Urinary bladder (tissue), 3 donors: ENCODE measurements at regions not wholly inside any gene's neighbourhood (a gene's known extent, or its start where the extent isn't known, plus 50 kb on each side); places are given as distances from the start of the nearest gene placed in this dataset.

Experiments used
- DNase-seq: peaks from one replicate; pipeline ENCODE4 v3.0.0-alpha.2; 2015; ENCODE audit errors: extremely low spot score
- H3K27ac ChIP-seq: one replicate; pipeline ENCODE4 v1.5.1; 2013; ENCODE audit warnings: low read depth, mild to moderate bottlenecking, moderate library complexity
- H3K36me3 ChIP-seq: one replicate; pipeline ENCODE4 v1.6.1; 2013; ENCODE audit warnings: mild to moderate bottlenecking, moderate library complexity; ENCODE audit not compliant: insufficient read depth
- H3K4me1 ChIP-seq: one replicate; pipeline ENCODE4 v1.6.1; 2013; ENCODE audit warnings: mild to moderate bottlenecking, moderate library complexity; ENCODE audit not compliant: insufficient read depth
- H3K4me3 ChIP-seq: one replicate; pipeline ENCODE4 v1.5.1; 2013; ENCODE audit warnings: low read depth, low read length
- WGBS: extraction: QIAGEN DNeasy Blood & Tissue Kit; methylation state at CpG from one replicate; pipeline ENCODE4 v1.1.7; 2013; 5-methylcytosine and 5-hydroxymethylcytosine counted together
- donor health status: healthy with polysubstance abuse.
- donor health status: healthy.

DNA sequence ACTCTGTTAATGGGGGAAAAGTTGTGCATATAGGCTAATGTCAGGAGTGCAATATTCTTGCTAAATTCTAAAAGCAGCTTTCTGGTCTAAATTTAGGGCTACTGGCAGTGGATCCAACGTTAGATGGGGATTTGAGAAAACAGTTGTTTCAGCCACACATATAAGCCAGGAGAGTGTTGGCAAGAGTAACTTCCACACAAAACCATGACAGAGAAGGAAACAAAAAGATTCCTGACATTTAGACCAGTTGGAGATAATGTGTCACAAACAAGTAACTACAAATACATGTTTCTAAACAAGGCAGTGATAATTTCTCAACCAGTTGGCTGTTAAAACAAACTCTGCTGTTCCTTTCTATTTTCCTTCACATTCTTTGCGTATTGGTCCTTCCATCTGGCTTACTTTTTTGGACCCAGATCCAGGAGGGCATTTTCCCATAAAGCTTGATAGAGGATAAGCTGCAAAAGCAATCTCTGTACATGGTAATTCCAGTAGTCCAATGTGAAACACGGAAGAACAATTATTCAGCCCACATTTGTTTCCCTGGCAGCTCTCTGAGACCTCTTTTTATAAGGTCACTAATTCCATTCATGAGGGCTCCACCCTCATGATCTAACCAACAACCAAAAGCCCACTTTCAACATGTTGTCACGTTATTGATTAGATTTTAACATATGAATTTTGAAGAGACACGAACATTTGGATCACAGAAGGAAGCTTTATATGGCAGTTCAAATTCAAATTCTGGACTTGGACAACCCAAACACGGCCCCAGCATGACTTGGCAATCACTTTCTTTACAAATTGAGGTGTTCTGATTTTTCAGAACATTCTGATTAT is 1888.6 kb downstream of the MRPL39 start:
- no peak overlapping the region for H3K4me3 ChIP-seq
- no peak overlapping the region for H3K27ac ChIP-seq
- H3K4me1 ChIP-seq, result no peaks in the 10 kb centered on the region
- no peak for DNase-seq
- no peaks in the 10 kb centered on the region for H3K36me3 ChIP-seq
- WGBS, result 62% methylated on average over 6 of the region's 6 CpGs

DNA sequence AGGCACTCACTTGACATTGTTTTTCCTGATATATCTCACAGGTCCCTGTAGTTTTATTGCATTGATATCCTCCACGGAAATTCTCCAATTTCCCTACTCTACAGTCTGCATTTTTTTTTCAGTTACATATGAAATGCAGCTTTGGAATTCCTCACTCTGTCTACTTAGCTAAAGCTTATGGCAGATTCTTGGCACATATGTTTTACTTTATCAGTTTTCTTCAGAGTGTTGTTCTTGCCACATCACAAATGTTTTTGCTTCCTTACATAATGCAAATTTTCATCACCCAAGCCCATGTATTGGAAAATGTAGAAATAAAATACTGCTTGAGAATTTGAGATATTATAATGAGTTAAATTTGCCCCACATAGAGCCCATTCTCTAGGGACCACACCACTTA is 1895.1 kb downstream of the MRPL39 start:
- H3K36me3 ChIP-seq, result no peaks in the 10 kb centered on the region
- H3K27ac ChIP-seq, result no peak overlapping the region
- 39% methylated on average over 1 of the region's 1 CpG for WGBS
- H3K4me1 ChIP-seq, result no peaks in the 10 kb centered on the region
- no peak for DNase-seq
- H3K4me3 ChIP-seq, result no peak overlapping the region

DNA sequence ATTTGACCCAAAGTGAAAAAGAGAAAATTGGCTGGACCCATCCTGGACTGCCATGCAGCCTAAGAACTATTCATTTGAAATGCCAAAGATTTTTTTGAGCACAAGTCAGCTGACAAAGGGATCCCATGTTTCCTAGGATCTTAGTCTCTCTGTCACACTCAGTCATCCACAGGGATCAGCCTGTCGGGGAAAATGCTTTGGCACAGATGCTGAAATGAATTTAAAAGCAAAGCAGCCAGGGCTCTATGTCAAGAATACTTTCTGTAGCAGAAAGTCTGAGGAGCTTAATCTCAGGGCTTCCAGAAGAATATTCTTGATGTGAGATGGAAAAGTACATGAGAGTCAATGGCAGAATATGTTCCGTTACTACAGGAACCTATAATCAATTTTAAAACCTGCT is 1900.8 kb downstream of the MRPL39 start:
- DNase-seq, result no peak
- no peaks in the 10 kb centered on the region for H3K36me3 ChIP-seq
- WGBS, result 67% methylated on average over 2 of the region's 2 CpGs

DNA sequence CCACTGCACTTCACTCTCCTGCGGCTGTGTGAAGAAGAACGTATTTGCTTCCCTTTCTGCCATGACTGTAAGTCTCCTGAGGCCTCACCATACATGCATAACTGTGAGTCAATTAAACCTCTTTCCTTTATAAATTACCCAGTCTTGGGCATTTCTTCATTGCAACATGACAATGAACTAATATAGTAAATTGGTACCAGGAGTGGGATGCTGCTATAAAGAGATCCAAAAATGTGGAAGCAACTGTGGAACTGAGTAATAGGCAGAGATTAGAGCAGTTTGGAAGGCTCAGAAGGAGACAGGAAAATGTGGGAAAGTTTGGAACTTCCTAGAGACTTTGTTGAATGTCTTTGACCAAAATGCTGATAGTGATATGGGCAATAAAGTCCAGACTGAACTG is 1907.9 kb downstream of the MRPL39 start:
- H3K4me3 ChIP-seq, result no peak overlapping the region
- DNase-seq, result no peak
- WGBS, result 95% methylated on average over 2 of the region's 2 CpGs
- H3K4me1 ChIP-seq, result no peaks in the 10 kb centered on the region
- no peaks in the 10 kb centered on the region for H3K36me3 ChIP-seq
- no peak overlapping the region for H3K27ac ChIP-seq

More for the DNA sequence above, 1900.8 kb downstream of the MRPL39 start:
- H3K27ac ChIP-seq, result no peak overlapping the region
- no peak overlapping the region for H3K4me3 ChIP-seq
- no peaks in the 10 kb centered on the region for H3K4me1 ChIP-seq

DNA sequence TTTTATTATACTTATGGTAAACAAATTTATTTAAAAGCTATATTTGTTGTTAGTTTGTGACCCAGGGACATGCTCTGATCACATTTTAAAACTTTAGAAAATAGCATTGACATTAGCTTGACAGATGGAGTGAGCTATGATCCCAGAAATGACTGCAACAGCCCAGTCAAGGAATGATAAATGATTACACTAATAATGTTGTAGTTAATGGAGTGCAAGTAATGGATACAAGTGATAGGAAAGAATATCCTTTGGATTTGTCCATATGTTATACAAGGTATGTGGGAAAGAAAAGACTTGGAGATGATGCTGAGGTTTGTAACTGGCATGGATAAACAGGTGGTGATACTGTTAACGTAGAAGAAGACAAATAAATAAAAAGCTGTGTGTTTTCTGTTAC is 1908.7 kb downstream of the MRPL39 start:
- Histone ChIP-seq H3K4me1 (no peaks in the 10 kb centered on the region), H3K36me3 (no peaks in the 10 kb centered on the region), H3K27ac (no peak overlapping the region), H3K4me3 (no peak overlapping the region)
- no peak for DNase-seq
- WGBS, result 86% methylated on average over 1 of the region's 1 CpG

DNA sequence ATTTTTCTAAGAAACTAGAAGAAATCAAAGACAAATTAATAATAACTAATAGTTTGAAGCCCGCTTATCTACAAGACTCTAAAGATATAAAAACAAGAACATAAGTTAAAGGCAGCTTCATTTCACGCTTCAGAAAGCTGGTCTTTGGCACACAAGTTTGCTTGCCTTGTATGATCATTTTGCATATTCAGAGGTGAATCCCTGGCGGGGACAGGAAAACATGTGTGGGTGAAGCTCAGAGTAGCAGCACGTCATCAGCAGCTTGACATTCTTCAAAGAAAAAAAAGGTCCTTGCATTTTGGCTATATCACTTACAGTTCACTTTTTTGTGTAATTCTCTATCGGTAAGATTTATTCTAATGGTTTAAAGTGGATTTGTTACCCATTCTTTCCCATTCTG is 1911.8 kb downstream of the MRPL39 start:
- H3K4me1 ChIP-seq, result no peaks in the 10 kb centered on the region
- no peak overlapping the region for H3K4me3 ChIP-seq
- H3K27ac ChIP-seq, result no peak overlapping the region
- 79% methylated on average over 5 of the region's 5 CpGs for WGBS
- no peak for DNase-seq
- H3K36me3 ChIP-seq, result no peaks in the 10 kb centered on the region

DNA sequence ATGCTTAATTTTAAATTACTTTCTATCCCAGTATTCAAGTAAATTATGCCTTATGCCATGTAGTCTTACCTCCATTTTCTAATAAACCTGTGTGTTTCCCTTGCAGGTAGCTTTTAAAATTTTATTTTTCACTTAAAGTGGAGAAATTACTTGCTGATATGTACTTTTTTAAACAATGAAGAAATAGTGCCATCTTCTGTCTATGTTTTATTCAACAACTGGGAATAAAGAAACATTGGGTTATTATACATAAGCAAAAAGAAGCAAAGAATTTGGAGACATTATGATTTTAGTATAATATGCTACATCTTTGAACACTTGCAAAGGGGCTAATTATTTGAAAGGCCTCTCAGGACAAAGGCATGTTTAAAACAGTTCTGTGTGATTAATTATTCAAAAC is 1912.9 kb downstream of the MRPL39 start:
- no peak overlapping the region for H3K27ac ChIP-seq
- no peak for DNase-seq
- H3K4me1 ChIP-seq, result no peaks in the 10 kb centered on the region
- no peak overlapping the region for H3K4me3 ChIP-seq
- no peaks in the 10 kb centered on the region for H3K36me3 ChIP-seq

DNA sequence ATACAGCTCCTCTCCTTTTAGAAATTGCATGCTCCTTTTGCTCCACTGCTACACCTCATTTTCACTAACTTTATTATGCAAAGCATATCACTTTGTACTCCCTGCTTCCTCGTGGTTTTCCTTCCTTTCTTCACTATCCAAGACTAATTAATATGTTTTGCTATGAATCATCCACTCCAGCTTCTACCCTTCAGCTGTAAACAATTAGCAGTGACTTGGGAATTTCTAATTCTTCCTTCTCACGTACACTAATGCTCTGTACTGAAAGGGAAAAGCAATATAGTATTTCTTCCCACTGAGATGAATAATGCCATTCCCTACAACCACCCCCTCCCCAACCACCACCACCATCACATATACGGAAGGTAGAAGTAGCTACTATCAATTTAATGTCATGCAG is 1917.0 kb downstream of the MRPL39 start:
- 37% methylated on average over 3 of the region's 3 CpGs for WGBS
- H3K4me1 ChIP-seq, result no peaks in the 10 kb centered on the region
- no peak for DNase-seq

DNA sequence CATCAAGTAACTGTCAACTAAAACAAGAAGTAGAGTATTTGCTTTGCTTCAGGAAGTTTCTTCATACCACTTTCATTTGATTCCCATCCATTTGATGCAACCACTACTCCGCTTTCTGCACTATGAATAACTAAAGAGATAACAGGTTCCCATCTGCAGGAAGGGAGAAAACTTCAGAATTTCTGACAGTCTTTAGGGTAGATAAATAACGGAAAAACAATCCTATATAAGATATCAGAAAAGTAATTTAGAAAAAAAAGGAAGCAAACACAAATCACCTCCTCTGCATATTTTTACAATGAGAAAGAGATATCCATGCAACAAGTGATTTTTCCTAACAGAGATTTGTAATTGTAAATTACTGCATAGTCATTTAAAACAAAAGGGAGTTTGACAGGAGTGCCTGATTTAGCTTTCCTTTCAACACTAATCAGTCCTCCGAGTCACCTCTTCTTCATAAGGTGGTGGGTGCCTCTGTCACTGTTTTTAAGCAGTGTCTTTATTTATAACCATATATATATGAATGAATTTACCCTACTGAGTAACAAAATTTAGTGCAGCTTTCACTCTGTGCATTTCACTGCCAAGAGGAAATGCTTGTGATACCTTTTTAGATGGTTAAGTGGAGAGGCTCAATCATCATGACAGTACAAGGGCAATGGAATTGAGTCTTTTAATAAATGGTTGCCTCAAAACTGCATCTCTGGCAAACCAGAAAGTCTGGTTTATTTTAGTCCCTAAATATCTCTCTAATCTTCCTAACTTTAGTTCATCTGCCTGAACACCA is 1920.4 kb downstream of the MRPL39 start:
- no peak for DNase-seq

More for the DNA sequence above, 1917.0 kb downstream of the MRPL39 start:
- no peak overlapping the region for H3K27ac ChIP-seq
- H3K4me3 ChIP-seq, result no peak overlapping the region
- no peaks in the 10 kb centered on the region for H3K36me3 ChIP-seq

DNA sequence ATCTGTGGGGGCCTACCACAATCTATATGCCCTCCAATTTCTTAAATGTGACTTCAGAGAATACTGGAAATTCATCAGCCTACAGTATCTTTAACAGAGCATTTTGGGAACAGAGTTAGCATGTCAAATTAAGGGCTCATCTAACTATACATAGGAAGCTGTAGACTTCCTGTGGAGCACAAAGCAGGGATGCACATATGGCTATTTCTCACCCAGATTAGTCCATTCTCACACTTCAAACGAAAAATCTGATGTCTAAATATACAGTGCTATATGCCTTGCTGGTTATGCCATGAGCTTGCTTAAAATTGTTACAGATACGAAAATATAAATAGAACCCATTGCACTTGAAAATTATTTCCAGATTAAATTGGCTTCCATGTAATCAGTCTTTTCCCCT is 1922.8 kb downstream of the MRPL39 start:
- Histone ChIP-seq H3K27ac (no peak overlapping the region), H3K36me3 (no peaks in the 10 kb centered on the region), H3K4me1 (no peaks in the 10 kb centered on the region), H3K4me3 (no peak overlapping the region)
- no peak for DNase-seq
- WGBS, result 76% methylated on average over 2 of the region's 2 CpGs

More for the DNA sequence above, 1920.4 kb downstream of the MRPL39 start:
- H3K4me3 ChIP-seq, result no peak overlapping the region
- H3K4me1 ChIP-seq, result no peaks in the 10 kb centered on the region
- H3K36me3 ChIP-seq, result no peaks in the 10 kb centered on the region
- H3K27ac ChIP-seq, result no peak overlapping the region
- 51% methylated on average over 3 of the region's 3 CpGs for WGBS

DNA sequence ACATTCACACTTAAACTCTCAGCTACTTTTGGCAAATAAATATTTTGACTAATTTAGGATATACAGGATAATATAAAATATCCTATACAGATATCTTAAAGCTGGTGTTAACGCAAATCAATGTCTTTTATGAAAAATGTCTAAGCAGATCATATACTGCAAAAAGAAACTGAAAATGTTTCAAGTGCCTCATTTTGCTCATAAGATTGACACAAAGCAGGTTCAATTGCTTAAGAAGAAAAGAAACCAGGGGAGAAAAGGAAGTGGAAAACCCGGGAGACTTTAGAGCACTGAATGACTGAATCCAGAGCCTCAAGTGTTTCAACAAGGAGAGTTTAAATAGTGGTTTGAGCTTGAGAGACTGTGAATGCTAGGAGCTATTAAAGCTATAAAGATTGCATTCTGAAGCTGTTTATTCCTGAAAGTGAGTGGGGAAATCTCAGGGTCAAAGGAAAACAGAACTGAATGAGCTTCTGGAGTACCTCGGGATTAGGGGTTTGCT is 1943.0 kb downstream of the MRPL39 start:
- WGBS, result 48% methylated on average over 3 of the region's 3 CpGs
- Histone ChIP-seq H3K4me1 (no peaks in the 10 kb centered on the region), H3K36me3 (no peaks in the 10 kb centered on the region), H3K27ac (no peak overlapping the region), H3K4me3 (no peak overlapping the region)
- no peak for DNase-seq

DNA sequence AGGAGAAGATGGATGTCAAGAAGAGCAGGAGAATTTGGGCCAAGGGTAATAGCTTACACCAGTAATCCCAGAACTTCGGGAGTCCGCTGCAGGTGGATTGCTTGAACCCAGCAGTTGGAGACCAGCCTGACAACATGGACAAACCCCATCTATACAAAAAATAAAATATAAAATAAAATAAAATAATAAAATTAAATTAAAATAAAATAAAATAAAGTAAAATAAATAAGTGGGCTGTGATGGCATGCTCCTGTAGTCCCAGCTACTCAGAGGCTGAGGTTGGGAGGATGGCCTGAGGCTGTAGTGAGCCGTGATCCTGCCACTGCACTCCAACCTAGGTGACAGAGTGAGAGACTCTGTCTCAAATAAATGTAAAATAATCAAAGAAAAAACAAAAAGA is 1946.7 kb downstream of the MRPL39 start:
- Histone ChIP-seq H3K4me3 (no peak overlapping the region), H3K36me3 (no peaks in the 10 kb centered on the region), H3K27ac (no peak overlapping the region), H3K4me1 (no peaks in the 10 kb centered on the region)
- 95% methylated on average over 3 of the region's 3 CpGs for WGBS
- no peak for DNase-seq

DNA sequence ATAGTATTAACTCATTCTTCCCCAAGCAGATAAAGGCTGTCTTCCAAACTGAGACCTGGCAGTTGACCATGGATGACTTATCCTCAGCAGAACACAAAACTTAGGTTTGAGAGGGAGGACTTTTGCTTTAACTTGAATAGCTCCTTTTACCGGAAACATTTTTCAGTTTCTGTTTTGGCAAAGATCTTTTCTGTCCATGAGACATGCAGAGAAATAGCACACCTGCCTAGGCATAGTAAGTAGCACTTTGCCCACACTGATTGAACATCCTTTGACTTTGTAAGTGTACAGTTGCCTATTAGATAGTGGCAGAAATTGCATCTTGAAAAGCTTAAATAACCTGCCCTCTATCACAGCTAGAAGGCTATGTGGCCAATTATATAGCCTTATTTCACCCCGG is 1962.5 kb downstream of the MRPL39 start:
- no peak overlapping the region for H3K4me3 ChIP-seq
- DNase-seq, result no peak
- no peak overlapping the region for H3K27ac ChIP-seq
- no peaks in the 10 kb centered on the region for H3K36me3 ChIP-seq
- no peaks in the 10 kb centered on the region for H3K4me1 ChIP-seq
- WGBS, result 89% methylated on average over 2 of the region's 2 CpGs

DNA sequence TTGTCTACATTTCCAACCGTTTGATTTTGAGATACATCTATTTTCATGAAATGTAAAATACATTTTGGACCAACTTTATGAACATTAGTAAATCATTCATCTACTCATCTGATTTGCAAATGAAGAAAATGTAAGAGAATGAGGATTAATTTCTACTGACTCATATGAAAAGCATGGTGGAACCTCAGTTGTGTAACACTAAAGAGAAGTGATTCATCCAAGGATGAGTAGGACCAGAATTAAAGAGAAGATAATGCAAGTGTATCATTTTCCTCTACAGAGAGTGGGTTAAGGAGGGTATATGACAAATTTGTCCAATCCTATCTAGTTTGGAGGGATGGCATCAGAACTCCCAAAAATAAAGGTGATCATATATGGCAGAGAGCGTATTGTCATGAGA is 1967.6 kb downstream of the MRPL39 start:
- H3K4me1 ChIP-seq, result no peaks in the 10 kb centered on the region
- 79% methylated on average over 2 of the region's 2 CpGs for WGBS
- H3K4me3 ChIP-seq, result no peak overlapping the region
- DNase-seq, result no peak
- H3K27ac ChIP-seq, result no peak overlapping the region
- no peaks in the 10 kb centered on the region for H3K36me3 ChIP-seq
